ENCODE measurements at regions not wholly inside any gene's neighbourhood (a gene's known extent, or its start where the extent isn't known, plus 50 kb on each side); places are given as distances from the start of the nearest gene placed in this dataset.
"Not testable (repeated sequence)": the region's sequence is repeated elsewhere in the genome, so short reads cannot be mapped to it uniquely, and the experiment has no call there.

- H3K27me3 Mint-ChIP-seq (ENCODE audit: low read depth in 2 of 2); H3K36me3 Mint-ChIP-seq; H3K27ac Mint-ChIP-seq; H3K4me1 Mint-ChIP-seq; H3K36me3 ChIP-seq (ENCODE audit: control insufficient read depth, insufficient read depth, low read length); H3K27ac ChIP-seq (ENCODE audit: low read length); H3K4me3 Mint-ChIP-seq; intact Hi-C loops (cut with micrococcal nuclease); ATAC-seq; H3K4me3 ChIP-seq (ENCODE audit: low read length); H3K27me3 ChIP-seq (ENCODE audit: control insufficient read depth, insufficient read depth, low read length); H3K4me1 ChIP-seq (ENCODE audit: control insufficient read depth, insufficient read depth, low read length); DNase-seq: not testable (repeated sequence)
- peaks cover 43% of the 10 kb centered on the region for H3K9me3 ChIP-seq (ENCODE audit: control insufficient read depth, insufficient read depth, low read length)
- H3K9me3 Mint-ChIP-seq = peaks cover 6 to 22% of the 10 kb centered on the region in 2 donors
- 74% methylated on average over 2 of the region's 2 CpGs for WGBS (ENCODE audit: insufficient coverage)
Measured at GRCh38 chr4:49578899-49579298, 592.8 kb downstream of the CWH43 start.

- H3K27ac Mint-ChIP-seq; H3K36me3 ChIP-seq (ENCODE audit: control insufficient read depth, insufficient read depth, low read length); DNase-seq; H3K4me1 Mint-ChIP-seq; ATAC-seq; H3K4me1 ChIP-seq (ENCODE audit: control insufficient read depth, insufficient read depth, low read length); H3K36me3 Mint-ChIP-seq; H3K27me3 Mint-ChIP-seq (ENCODE audit: low read depth in 2 of 2); intact Hi-C loops (cut with micrococcal nuclease); H3K4me3 ChIP-seq (ENCODE audit: low read length); H3K27me3 ChIP-seq (ENCODE audit: control insufficient read depth, insufficient read depth, low read length); H3K4me3 Mint-ChIP-seq; H3K27ac ChIP-seq (ENCODE audit: low read length): not testable (repeated sequence)
- 79% methylated on average over 4 of the region's 8 CpGs for WGBS (ENCODE audit: insufficient coverage)
- peaks cover 6 to 17% of the 10 kb centered on the region in 2 donors for H3K9me3 Mint-ChIP-seq
- H3K9me3 ChIP-seq (ENCODE audit: control insufficient read depth, insufficient read depth, low read length) = peaks cover 39% of the 10 kb centered on the region
Measured at GRCh38 chr4:49580166-49580565, 594.1 kb downstream of the CWH43 start.

GRCh38 chr4:49588401-49588800 is 602.3 kb downstream of the CWH43 start:
- ATAC-seq; H3K27me3 Mint-ChIP-seq (ENCODE audit: low read depth in 2 of 2); H3K27me3 ChIP-seq (ENCODE audit: control insufficient read depth, insufficient read depth, low read length); DNase-seq; H3K4me1 Mint-ChIP-seq; H3K27ac ChIP-seq (ENCODE audit: low read length); H3K36me3 Mint-ChIP-seq; H3K36me3 ChIP-seq (ENCODE audit: control insufficient read depth, insufficient read depth, low read length); H3K9me3 Mint-ChIP-seq; intact Hi-C loops (cut with micrococcal nuclease); H3K4me1 ChIP-seq (ENCODE audit: control insufficient read depth, insufficient read depth, low read length); H3K27ac Mint-ChIP-seq; H3K4me3 Mint-ChIP-seq; H3K9me3 ChIP-seq (ENCODE audit: control insufficient read depth, insufficient read depth, low read length); H3K4me3 ChIP-seq (ENCODE audit: low read length): not testable (repeated sequence)
- 75% methylated on average over 2 of the region's 7 CpGs for WGBS (ENCODE audit: insufficient coverage)

GRCh38 chr4:49618436-49618835 is 632.4 kb downstream of the CWH43 start:
- not testable (repeated sequence) for H3K4me3 Mint-ChIP-seq, H3K27ac Mint-ChIP-seq

GRCh38 chr4:49626478-49626877 is 640.4 kb downstream of the CWH43 start:
- H3K9me3 ChIP-seq (ENCODE audit: control insufficient read depth, insufficient read depth, low read length); H3K4me3 ChIP-seq (ENCODE audit: low read length); H3K36me3 Mint-ChIP-seq; H3K4me1 Mint-ChIP-seq; H3K27ac Mint-ChIP-seq; H3K4me1 ChIP-seq (ENCODE audit: control insufficient read depth, insufficient read depth, low read length); H3K27me3 ChIP-seq (ENCODE audit: control insufficient read depth, insufficient read depth, low read length); ATAC-seq; H3K27ac ChIP-seq (ENCODE audit: low read length); H3K4me3 Mint-ChIP-seq; H3K27me3 Mint-ChIP-seq (ENCODE audit: low read depth in 2 of 2); H3K36me3 ChIP-seq (ENCODE audit: control insufficient read depth, insufficient read depth, low read length); DNase-seq; intact Hi-C loops (cut with micrococcal nuclease): not testable (repeated sequence)
- WGBS (ENCODE audit: insufficient coverage) = 82% methylated on average over 9 of the region's 12 CpGs
- peaks cover 7 to 12% of the 10 kb centered on the region in 2 donors for H3K9me3 Mint-ChIP-seq

More at GRCh38 chr4:49618436-49618835, 632.4 kb downstream of the CWH43 start:
- DNase-seq; intact Hi-C loops (cut with micrococcal nuclease); H3K27me3 Mint-ChIP-seq (ENCODE audit: low read depth in 2 of 2); H3K27me3 ChIP-seq (ENCODE audit: control insufficient read depth, insufficient read depth, low read length); H3K36me3 Mint-ChIP-seq; H3K4me1 ChIP-seq (ENCODE audit: control insufficient read depth, insufficient read depth, low read length); H3K36me3 ChIP-seq (ENCODE audit: control insufficient read depth, insufficient read depth, low read length); H3K27ac ChIP-seq (ENCODE audit: low read length); H3K9me3 ChIP-seq (ENCODE audit: control insufficient read depth, insufficient read depth, low read length); H3K4me3 ChIP-seq (ENCODE audit: low read length); ATAC-seq; H3K4me1 Mint-ChIP-seq: not testable (repeated sequence)
- WGBS (ENCODE audit: insufficient coverage) = 69% methylated on average over 11 of the region's 12 CpGs
- H3K9me3 Mint-ChIP-seq = peaks cover 2 to 12% of the 10 kb centered on the region in 2 donors
